ENCODE measurements at regions not wholly inside any gene's neighbourhood (a gene's known extent, or its start where the extent isn't known, plus 50 kb on each side); places are given as distances from the start of the nearest gene placed in this dataset.

DNA sequence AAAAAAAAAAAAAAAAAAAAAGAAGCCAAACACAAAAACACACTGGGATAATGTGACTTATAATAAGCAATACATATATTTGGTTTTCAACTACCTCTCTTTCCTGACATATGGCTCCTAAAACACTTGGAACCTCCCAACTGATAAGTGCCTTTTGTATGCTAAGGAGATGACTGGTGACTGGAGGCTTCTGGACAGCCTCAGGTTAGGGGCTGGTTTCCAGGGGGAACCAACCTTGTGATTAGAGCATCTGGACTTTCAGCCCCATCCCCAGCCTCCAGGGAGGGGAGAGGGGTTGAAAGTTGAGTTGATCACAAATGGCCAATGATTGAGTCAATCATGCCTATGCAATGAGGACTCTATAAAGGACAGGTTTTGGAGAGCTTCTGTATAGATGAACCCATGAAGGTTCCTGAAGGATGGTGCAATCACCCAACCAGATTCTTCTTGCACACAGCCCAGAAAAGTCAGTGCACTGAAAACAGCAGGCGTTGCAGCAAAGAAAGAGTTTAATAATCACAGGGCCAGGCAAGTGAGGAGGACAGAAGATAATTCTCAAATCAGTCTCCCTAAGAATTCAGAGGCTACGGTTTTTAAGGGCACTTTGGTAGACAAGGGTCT lies 276.7 kb downstream of the AUH start:
- Mint-ChIP-seq H3K27me3 (ENCODE audit: low read depth) (no peaks in the 10 kb centered on the region), H3K9me3 (no peaks in the 10 kb centered on the region), H3K4me1 (ENCODE audit: low read depth) (peaks cover 36% of the 10 kb centered on the region), H3K27ac (no peak overlapping the region), H3K36me3 (ENCODE audit: low read depth) (peaks cover 51% of the 10 kb centered on the region), H3K4me3 (no peak overlapping the region)
- no peak for DNase-seq (ENCODE audit: low spot score)

DNA sequence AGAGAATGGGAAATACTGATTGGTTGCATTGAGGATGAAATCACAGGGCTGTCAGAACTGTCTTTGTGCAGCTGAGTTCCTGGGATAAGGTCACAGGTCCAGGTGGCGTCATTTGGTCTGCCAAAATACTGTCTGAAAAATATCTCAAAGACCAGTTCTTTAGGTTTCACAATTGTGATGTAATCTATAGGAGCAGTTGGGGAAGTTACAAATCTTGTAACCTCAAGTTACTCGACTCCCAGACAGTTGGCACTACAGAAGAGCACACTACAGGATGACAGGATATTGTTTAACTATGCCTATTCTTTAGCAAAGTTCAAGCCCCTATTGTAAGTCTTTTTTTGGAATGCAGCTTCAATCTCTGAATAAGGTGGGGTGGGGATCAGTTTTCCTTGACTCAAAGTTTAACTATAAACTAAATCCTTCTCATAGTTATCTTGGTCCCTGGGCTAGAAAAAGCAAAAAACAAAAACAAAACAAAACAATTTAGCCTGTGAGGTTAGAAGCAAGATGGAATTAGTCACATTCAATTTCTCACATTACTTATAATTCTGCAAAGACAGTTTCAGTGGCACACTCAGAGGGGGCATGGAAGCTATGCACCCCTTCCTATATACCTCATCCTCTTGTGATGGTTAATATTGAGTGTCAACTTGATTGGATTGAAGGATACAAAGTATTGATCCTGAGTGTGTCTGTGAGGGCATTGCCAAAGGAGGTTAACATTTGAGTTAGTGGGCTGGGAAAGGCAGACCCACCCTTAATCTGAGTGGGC lies 276.0 kb downstream of the AUH start:
- H3K4me1 Mint-ChIP-seq (ENCODE audit: low read depth) = peaks cover 38% of the 10 kb centered on the region
- no peaks in the 10 kb centered on the region for H3K27me3 Mint-ChIP-seq (ENCODE audit: low read depth)
- H3K27ac Mint-ChIP-seq = peak overlapping the region; percentile 40
- H3K36me3 Mint-ChIP-seq (ENCODE audit: low read depth) = peaks cover 48% of the 10 kb centered on the region
- H3K4me3 Mint-ChIP-seq = no peak overlapping the region
- DNase-seq (ENCODE audit: low spot score) = no peak
- no peaks in the 10 kb centered on the region for H3K9me3 Mint-ChIP-seq

DNA sequence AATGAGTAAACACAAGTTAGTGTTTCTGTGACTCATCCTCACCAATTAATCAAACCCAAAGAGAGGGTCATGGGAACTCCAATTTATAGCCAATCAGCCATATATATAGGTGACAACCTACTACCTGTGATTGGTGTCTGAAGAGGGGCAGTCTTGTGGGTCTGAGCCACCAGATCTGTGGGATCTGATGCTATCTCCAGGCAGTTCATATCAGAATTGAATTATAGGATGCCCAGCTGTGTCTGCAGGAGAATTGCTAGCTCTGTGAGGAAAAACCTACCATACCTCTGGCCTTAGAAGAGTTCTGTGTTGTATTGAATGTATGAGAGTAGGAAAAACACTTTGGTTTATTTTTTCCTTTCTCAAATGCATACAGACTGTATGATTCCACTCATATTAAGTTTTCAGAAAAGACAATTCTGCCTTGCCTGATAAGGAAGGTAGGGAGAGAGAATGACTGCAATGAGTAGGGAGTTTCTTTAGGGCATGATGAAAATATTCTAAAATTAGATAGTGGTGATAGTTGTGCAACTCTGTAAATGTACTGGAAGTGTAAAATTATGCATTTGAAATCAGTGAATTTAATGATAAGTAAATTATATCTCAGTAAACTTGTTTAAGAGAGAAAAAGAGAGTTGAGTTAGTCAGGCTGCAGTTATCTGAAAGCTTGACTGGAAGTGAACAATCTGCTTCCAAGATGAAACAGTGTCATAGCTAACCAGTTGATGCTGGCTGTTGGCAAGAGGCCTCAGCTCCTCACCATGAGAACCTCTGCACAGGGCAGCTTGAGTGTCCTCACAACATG lies 274.9 kb downstream of the AUH start:
- no peak for DNase-seq (ENCODE audit: low spot score)
- peaks cover 38% of the 10 kb centered on the region for H3K4me1 Mint-ChIP-seq (ENCODE audit: low read depth)
- H3K4me3 Mint-ChIP-seq = no peak overlapping the region
- no peak overlapping the region for H3K27ac Mint-ChIP-seq
- no peaks in the 10 kb centered on the region for H3K27me3 Mint-ChIP-seq (ENCODE audit: low read depth)
- H3K36me3 Mint-ChIP-seq (ENCODE audit: low read depth) = peaks cover 40% of the 10 kb centered on the region
- no peaks in the 10 kb centered on the region for H3K9me3 Mint-ChIP-seq

DNA sequence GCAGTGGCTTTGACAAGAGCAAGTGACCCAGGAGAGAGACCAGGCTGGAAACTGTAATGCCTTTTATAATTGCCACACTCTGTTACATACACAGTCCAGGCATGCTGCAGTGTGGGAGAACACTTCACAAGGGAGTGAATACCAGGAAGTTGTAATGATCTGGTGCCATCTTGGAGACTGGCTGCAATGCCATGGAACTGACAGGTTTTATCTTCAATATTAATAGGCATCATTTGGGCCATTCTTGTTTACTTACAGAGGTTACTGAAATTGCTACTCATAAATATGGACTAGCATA lies 274.3 kb downstream of the AUH start:
- Mint-ChIP-seq H3K27me3 (ENCODE audit: low read depth) (no peaks in the 10 kb centered on the region), H3K4me3 (no peak overlapping the region), H3K4me1 (ENCODE audit: low read depth) (peaks cover 38% of the 10 kb centered on the region), H3K9me3 (no peaks in the 10 kb centered on the region), H3K36me3 (ENCODE audit: low read depth) (peaks cover 37% of the 10 kb centered on the region), H3K27ac (no peak overlapping the region)
- no peak for DNase-seq (ENCODE audit: low spot score)

DNA sequence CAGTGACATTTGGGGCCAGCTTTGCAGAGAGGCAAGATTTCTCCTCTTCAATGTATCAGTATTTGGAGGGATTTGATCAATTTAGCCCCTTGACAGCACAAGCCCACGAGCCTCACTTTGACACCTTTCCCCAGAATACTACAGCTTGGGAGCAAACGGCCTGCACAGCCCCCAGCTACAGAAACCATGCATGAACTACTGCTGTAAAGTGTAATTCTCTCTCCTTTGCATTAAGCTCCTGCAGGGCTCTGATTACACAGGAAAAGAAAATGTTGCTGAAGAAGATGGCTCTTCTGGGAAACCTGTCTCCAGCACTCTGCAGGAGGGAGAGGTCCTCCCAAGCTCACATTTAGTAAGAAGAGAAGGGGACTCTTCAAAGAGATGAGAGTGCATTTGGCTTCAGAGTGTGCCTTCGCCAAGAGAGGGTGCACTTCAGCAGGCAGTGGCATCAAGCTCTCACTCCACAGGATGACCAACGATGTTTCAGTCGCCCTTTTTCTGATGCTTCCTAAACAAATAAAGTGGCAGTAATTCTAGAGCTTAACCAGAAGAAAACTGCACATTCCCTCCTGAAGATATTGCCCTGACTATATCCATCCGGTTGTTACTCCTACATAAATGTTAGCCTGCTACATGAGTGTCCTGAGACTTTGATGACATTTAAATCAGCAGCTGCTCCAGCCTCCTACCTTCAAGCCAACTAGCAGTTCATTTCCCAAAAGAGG lies 272.2 kb downstream of the AUH start:
- no peak overlapping the region for H3K27ac Mint-ChIP-seq
- no peaks in the 10 kb centered on the region for H3K27me3 Mint-ChIP-seq (ENCODE audit: low read depth)
- H3K4me3 Mint-ChIP-seq = no peak overlapping the region
- no peak for DNase-seq (ENCODE audit: low spot score)
- peaks cover 50% of the 10 kb centered on the region for H3K4me1 Mint-ChIP-seq (ENCODE audit: low read depth)
- H3K36me3 Mint-ChIP-seq (ENCODE audit: low read depth) = peaks cover 44% of the 10 kb centered on the region
- peaks cover 19% of the 10 kb centered on the region for H3K9me3 Mint-ChIP-seq

DNA sequence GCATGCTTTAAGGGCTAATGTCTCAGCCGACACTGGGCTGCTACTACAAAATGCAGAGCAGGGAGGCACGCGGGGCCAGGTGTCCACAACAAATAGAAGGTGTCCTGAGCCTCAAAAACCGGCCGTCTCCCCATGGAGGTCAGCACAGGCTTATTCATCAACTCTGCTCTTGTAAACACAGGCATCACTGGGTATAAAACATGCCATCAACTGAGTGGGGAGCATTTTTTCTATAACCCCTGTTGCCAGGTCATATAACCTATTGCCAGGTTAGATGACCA lies 271.6 kb downstream of the AUH start:
- Mint-ChIP-seq H3K4me1 (ENCODE audit: low read depth) (peaks cover 53% of the 10 kb centered on the region), H3K9me3 (peaks cover 24% of the 10 kb centered on the region), H3K36me3 (ENCODE audit: low read depth) (peaks cover 47% of the 10 kb centered on the region), H3K4me3 (no peak overlapping the region), H3K27ac (no peak overlapping the region), H3K27me3 (ENCODE audit: low read depth) (no peaks in the 10 kb centered on the region)
- no peak for DNase-seq (ENCODE audit: low spot score)

DNA sequence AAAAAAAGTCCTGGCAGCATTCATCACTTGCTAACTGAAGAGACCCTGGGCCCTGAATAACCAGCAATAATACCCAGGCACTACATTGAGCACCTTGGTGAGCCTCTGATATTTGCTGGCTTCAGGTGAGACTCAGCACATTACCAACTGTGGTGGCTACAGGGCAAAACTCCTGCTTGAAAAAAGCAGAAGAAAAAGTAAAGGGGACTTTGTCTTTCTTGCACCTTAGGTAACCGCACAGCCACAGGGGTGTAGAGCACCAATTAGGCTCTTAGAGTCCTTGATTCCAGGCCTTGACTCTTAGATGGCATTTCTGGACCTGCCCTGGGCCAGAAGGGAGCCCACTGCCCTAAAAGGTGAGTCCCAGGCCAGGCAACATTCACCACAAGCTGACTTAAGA lies 269.5 kb downstream of the AUH start:
- peaks cover 33% of the 10 kb centered on the region for H3K9me3 Mint-ChIP-seq
- no peak overlapping the region for H3K4me3 Mint-ChIP-seq
- H3K27me3 Mint-ChIP-seq (ENCODE audit: low read depth) = no peaks in the 10 kb centered on the region
- no peak for DNase-seq (ENCODE audit: low spot score)
- no peak overlapping the region for H3K27ac Mint-ChIP-seq
- peaks cover 54% of the 10 kb centered on the region for H3K36me3 Mint-ChIP-seq (ENCODE audit: low read depth)
- H3K4me1 Mint-ChIP-seq (ENCODE audit: low read depth) = peaks cover 47% of the 10 kb centered on the region

DNA sequence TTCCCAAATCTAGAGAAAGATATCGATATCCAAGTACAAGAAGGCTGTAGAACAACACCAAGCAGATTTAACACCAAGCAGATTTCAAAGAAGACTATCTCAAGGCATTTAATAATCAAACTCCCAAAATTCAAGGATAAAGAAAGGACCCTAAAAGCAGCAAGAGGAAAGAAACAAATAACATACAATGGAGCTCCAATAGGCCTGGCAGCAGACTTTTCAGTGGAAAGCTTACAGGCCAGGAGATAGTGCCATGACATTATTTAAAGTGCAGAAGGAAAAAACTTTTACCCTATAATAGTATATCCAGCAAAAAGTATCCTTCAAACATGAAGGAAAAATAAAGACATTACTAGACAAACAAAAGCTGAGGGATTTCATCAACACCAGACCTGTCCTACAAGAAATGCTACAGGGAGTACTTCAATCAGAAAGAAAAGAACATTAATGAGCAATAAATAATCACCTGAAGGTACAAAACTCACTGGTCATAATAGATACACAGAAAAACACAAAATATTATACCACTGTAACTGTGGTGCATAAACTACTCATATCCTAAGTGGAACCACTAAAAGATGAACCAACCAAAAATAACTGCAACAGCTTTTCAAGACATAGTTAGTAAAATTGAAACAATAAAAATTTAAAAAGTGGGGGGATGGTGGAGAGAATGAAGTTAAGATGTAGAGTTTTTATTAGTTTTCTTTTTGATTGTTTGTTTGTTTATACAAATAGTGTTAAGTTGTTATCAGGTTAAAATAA lies 267.2 kb downstream of the AUH start:
- H3K27me3 Mint-ChIP-seq (ENCODE audit: low read depth) = no peaks in the 10 kb centered on the region
- H3K9me3 Mint-ChIP-seq = peaks cover 33% of the 10 kb centered on the region
- peaks cover 45% of the 10 kb centered on the region for H3K36me3 Mint-ChIP-seq (ENCODE audit: low read depth)
- no peak overlapping the region for H3K4me3 Mint-ChIP-seq
- peak overlapping the region; percentile 47 for H3K27ac Mint-ChIP-seq
- H3K4me1 Mint-ChIP-seq (ENCODE audit: low read depth) = peaks cover 47% of the 10 kb centered on the region
- DNase-seq (ENCODE audit: low spot score) = no peak

DNA sequence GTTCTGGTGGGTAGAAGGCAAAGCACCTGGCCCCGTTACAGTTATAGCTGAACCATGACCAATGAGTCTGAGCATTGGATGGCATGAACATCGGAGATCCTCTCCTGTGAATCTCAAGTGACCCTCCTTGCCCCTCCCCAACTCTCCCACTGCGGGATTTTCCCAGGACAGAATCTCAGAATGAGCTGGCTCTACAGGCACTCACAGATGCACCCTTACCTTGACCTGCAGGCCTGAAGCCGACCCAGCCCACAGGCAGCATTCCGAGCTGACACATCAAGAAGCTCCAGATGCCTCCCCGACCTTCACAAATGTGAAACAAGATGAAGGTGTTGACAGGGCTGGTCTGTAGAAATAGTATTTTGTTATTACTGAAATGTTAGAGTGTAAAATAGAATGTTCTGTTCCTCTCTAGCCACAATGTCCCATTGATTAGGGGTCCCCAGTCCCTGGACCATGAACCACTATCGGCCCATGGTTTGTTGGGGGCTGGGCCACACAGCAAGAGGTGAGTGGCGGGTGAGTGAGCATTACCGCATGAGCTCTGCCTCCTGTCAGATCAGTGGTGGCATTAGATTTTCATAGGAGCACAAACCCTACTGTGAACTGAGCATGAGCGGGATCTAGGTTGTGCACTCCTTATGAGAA lies 263.4 kb downstream of the AUH start:
- Mint-ChIP-seq H3K4me3 (no peak overlapping the region), H3K4me1 (ENCODE audit: low read depth) (peaks cover 69% of the 10 kb centered on the region), H3K27me3 (ENCODE audit: low read depth) (no peaks in the 10 kb centered on the region), H3K9me3 (peaks cover 27% of the 10 kb centered on the region), H3K36me3 (ENCODE audit: low read depth) (peaks cover 52% of the 10 kb centered on the region), H3K27ac (no peak overlapping the region)
- no peak for DNase-seq (ENCODE audit: low spot score)

DNA sequence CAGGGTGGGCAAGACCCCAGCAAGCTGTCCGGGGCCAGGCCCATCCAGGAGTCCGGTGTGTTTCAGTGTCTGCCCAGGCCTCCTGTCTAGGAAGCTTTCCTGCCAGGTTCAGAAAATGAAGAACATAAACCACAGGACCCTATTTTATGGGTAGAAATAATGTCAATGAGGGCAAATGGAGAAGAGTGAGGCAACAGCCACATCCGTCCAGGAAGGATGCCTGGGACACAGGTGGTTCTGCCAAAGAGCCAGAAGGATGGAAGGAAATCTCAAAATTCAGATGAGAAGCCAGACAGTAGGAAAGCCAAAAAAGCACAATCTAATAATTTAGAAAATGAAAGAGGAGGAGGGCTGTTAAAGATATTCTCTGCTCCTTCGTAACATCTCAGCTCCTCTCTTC lies 262.3 kb downstream of the AUH start:
- no peak for DNase-seq (ENCODE audit: low spot score)
- Mint-ChIP-seq H3K9me3 (peaks cover 15% of the 10 kb centered on the region), H3K27ac (peak overlapping the region; percentile 89), H3K36me3 (ENCODE audit: low read depth) (peaks cover 49% of the 10 kb centered on the region), H3K4me1 (ENCODE audit: low read depth) (peaks cover 70% of the 10 kb centered on the region), H3K4me3 (peak overlapping the region; percentile 63), H3K27me3 (ENCODE audit: low read depth) (no peaks in the 10 kb centered on the region)

DNA sequence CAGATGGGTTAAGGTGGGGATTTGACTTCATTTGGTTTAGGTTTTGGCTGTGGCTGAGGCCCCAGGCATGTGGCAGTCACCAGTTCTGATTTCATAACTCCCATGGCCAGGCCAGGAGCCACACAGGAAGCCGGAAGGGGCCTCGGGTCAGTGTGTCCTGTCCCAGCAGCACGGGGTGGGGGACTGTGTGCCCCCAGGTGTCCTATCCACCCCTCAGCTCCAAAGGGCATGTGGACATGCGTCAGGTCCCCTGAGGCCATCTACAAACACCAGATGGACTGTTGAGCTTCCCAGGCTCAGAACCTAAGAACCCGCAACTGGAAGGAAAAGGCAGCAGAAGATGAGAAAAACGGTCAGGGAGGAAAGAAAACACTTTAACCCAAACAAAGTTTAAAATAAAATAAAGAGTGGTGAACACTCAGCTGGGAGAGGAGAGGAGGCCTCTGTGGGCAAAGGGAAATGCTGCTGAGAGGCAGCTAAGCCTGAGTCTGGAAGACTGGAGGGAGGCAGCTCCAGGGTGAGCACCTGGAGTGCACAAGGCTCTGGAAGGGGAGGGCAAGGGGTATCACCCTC lies 260.8 kb downstream of the AUH start:
- no peak for DNase-seq (ENCODE audit: low spot score)
- Mint-ChIP-seq H3K27me3 (ENCODE audit: low read depth) (no peaks in the 10 kb centered on the region), H3K27ac (peak overlapping the region; percentile 89), H3K36me3 (ENCODE audit: low read depth) (peaks cover 51% of the 10 kb centered on the region), H3K9me3 (peaks cover 9% of the 10 kb centered on the region), H3K4me3 (peak overlapping the region; percentile 63), H3K4me1 (ENCODE audit: low read depth) (peaks cover 63% of the 10 kb centered on the region)

DNA sequence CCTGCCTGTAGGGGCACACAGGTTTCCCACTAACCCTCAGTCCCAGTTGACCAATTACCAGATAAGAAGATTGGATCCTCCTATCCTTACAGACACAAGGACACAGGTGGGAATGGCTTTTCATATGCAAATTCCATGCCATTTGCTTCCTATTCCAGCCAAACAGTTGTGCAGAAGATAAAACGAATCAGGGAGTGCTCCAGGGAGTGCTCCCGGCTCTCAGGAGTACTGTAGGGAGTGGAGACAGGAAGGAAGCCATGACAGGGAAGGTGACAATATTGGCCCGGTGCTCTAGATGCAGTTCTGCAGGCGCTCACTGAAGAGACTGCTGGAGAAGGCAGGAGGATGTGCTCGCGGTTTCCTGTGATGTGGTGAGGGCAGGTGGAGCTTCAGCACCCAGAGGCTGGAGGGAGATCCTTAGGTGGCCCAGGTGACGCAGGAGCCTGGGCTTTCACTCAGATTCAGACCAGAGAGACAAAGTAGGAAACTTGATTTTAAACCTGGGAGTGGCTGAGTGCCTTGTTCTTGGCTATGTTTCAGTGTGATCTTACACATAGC lies 260.0 kb downstream of the AUH start:
- H3K27ac Mint-ChIP-seq = peak overlapping the region; percentile 89
- no peaks in the 10 kb centered on the region for H3K27me3 Mint-ChIP-seq (ENCODE audit: low read depth)
- H3K4me1 Mint-ChIP-seq (ENCODE audit: low read depth) = peaks cover 62% of the 10 kb centered on the region
- H3K36me3 Mint-ChIP-seq (ENCODE audit: low read depth) = peaks cover 51% of the 10 kb centered on the region
- H3K9me3 Mint-ChIP-seq = peaks cover 5% of the 10 kb centered on the region
- H3K4me3 Mint-ChIP-seq = peak overlapping the region; percentile 63
- DNase-seq (ENCODE audit: low spot score) = peak; percentile 81

DNA sequence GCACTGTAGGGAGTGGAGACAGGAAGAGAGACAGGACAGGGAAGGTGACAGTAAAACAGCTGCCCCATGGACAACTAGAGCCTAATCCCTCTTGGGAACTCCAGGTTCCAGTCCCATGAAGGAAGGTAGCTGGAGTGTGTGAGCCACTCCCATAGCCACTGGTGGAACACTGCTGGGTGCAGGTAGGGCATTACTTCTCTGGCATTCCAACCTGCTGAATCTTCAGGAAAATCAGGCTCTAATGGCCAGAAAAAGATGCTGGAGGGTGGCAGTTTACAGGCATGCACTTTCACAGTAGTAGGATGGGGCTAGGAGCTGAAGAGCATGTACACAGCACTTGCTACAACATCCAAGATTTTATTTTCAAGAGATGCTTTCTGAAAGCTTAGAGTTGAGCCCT lies 259.4 kb downstream of the AUH start:
- peak overlapping the region; percentile 89 for H3K27ac Mint-ChIP-seq
- no peak for DNase-seq (ENCODE audit: low spot score)
- no peaks in the 10 kb centered on the region for H3K9me3 Mint-ChIP-seq
- peak overlapping the region; percentile 63 for H3K4me3 Mint-ChIP-seq
- H3K27me3 Mint-ChIP-seq (ENCODE audit: low read depth) = no peaks in the 10 kb centered on the region
- H3K4me1 Mint-ChIP-seq (ENCODE audit: low read depth) = peaks cover 60% of the 10 kb centered on the region
- H3K36me3 Mint-ChIP-seq (ENCODE audit: low read depth) = peaks cover 50% of the 10 kb centered on the region

All from T-helper 2 cell treated with Interferon-gamma antibody and Interleukin-4, amounts not matched to agents 5 μg/mL and 100 μg/mL, for 36 hours (primary cell).